Activated naive CD4-positive, alpha-beta T cell treated with anti-CD3 and anti-CD28 coated beads, Interleukin-2, amount 10 ng/mL, durations not matched to agents 7 days and 5 days (primary cell): ENCODE measurements at regions not wholly inside any gene's neighbourhood (a gene's known extent, or its start where the extent isn't known, plus 50 kb on each side); places are given as distances from the start of the nearest gene placed in this dataset.

Source experiments
- CTCF ChIA-PET: fragments of 350-600 bp; sonication (Branson Sonifier 250); formaldehyde crosslinking; loops from one replicate; lab custom pipeline; 2021; ENCODE audit warnings: antibody characterized with exemption; lab: Charles Lee
- DNase-seq: peaks from one replicate; pipeline ENCODE4 v3.0.0-alpha.2; 2020
- H3K27ac Mint-ChIP-seq: one replicate; pipeline ENCODE4 v1.8.0; 2021; ENCODE audit warnings: mild to moderate bottlenecking, moderate library complexity, mixed read lengths
- H3K27me3 Mint-ChIP-seq: one replicate; pipeline ENCODE4 v1.8.0; 2021; ENCODE audit warnings: mild to moderate bottlenecking, mixed read lengths
- H3K36me3 Mint-ChIP-seq: one replicate; pipeline ENCODE4 v1.8.0; 2021; ENCODE audit warnings: mixed read lengths
- H3K4me1 Mint-ChIP-seq: one replicate; pipeline ENCODE4 v1.8.0; 2021; ENCODE audit warnings: mixed read lengths
- H3K4me3 Mint-ChIP-seq: one replicate; pipeline ENCODE4 v1.8.0; 2021; ENCODE audit warnings: mild to moderate bottlenecking, moderate library complexity, mixed read lengths
- H3K9me3 Mint-ChIP-seq: one replicate; pipeline ENCODE4 v1.8.0; 2021; ENCODE audit warnings: mixed read lengths

- no peaks in the 10 kb centered on the region for H3K4me1 Mint-ChIP-seq
- DNase-seq: no peak
- no peaks in the 10 kb centered on the region for H3K36me3 Mint-ChIP-seq
- no peak overlapping the region for H3K27ac Mint-ChIP-seq
- H3K4me3 Mint-ChIP-seq: no peak overlapping the region
- CTCF ChIA-PET: no interaction called here
- H3K9me3 Mint-ChIP-seq: no peaks in the 10 kb centered on the region
- no peaks in the 10 kb centered on the region for H3K27me3 Mint-ChIP-seq
Measured at GRCh38 chr7:47683485-47683898, 101.6 kb upstream of the TNS3 start.

GRCh38 chr7:47682874-47683273, 101.0 kb upstream of the TNS3 start:
- CTCF ChIA-PET: no interaction called here
- Mint-ChIP-seq H3K9me3 (no peaks in the 10 kb centered on the region), H3K4me1 (no peaks in the 10 kb centered on the region), H3K27me3 (no peaks in the 10 kb centered on the region), H3K4me3 (no peak overlapping the region), H3K36me3 (no peaks in the 10 kb centered on the region), H3K27ac (no peak overlapping the region)
- DNase-seq: no peak

GRCh38 chr7:47681249-47681810, 99.4 kb upstream of the TNS3 start:
- DNase-seq: no peak
- Mint-ChIP-seq H3K4me3 (no peak overlapping the region), H3K9me3 (no peaks in the 10 kb centered on the region), H3K36me3 (no peaks in the 10 kb centered on the region), H3K27ac (no peak overlapping the region), H3K4me1 (no peaks in the 10 kb centered on the region), H3K27me3 (no peaks in the 10 kb centered on the region)
- CTCF ChIA-PET: no interaction called here

- Mint-ChIP-seq H3K4me1 (no peaks in the 10 kb centered on the region), H3K27me3 (no peaks in the 10 kb centered on the region), H3K4me3 (no peak overlapping the region), H3K36me3 (no peaks in the 10 kb centered on the region), H3K9me3 (no peaks in the 10 kb centered on the region), H3K27ac (no peak overlapping the region)
- CTCF ChIA-PET: no interaction called here
- no peak for DNase-seq
Measured at GRCh38 chr7:47678641-47679380, 96.9 kb upstream of the TNS3 start.

- DNase-seq: no peak
- Mint-ChIP-seq H3K27ac (no peak overlapping the region), H3K27me3 (no peaks in the 10 kb centered on the region), H3K4me1 (no peaks in the 10 kb centered on the region), H3K9me3 (no peaks in the 10 kb centered on the region), H3K4me3 (no peak overlapping the region), H3K36me3 (no peaks in the 10 kb centered on the region)
- CTCF ChIA-PET: no interaction called here
Measured at GRCh38 chr7:47677664-47678063, 95.8 kb upstream of the TNS3 start.

GRCh38 chr7:47677093-47677492, 95.2 kb upstream of the TNS3 start:
- CTCF ChIA-PET: no interaction called here
- Mint-ChIP-seq H3K4me3 (no peak overlapping the region), H3K9me3 (no peaks in the 10 kb centered on the region), H3K36me3 (no peaks in the 10 kb centered on the region), H3K27ac (no peak overlapping the region), H3K27me3 (no peaks in the 10 kb centered on the region), H3K4me1 (no peaks in the 10 kb centered on the region)
- no peak for DNase-seq

GRCh38 chr7:47672977-47673381, 91.1 kb upstream of the TNS3 start:
- H3K27ac Mint-ChIP-seq: no peak overlapping the region
- H3K36me3 Mint-ChIP-seq: no peaks in the 10 kb centered on the region
- H3K4me1 Mint-ChIP-seq: no peaks in the 10 kb centered on the region
- no peak overlapping the region for H3K4me3 Mint-ChIP-seq
- H3K27me3 Mint-ChIP-seq: no peaks in the 10 kb centered on the region
- CTCF ChIA-PET: no interaction called here
- H3K9me3 Mint-ChIP-seq: no peaks in the 10 kb centered on the region
- no peak for DNase-seq

- CTCF ChIA-PET: no interaction called here
- no peaks in the 10 kb centered on the region for H3K9me3 Mint-ChIP-seq
- no peak for DNase-seq
- H3K27me3 Mint-ChIP-seq: no peaks in the 10 kb centered on the region
- H3K4me1 Mint-ChIP-seq: no peaks in the 10 kb centered on the region
- no peak overlapping the region for H3K27ac Mint-ChIP-seq
- H3K4me3 Mint-ChIP-seq: no peak overlapping the region
- H3K36me3 Mint-ChIP-seq: no peaks in the 10 kb centered on the region
Measured at GRCh38 chr7:47672271-47672791, 90.4 kb upstream of the TNS3 start.

- Mint-ChIP-seq H3K4me3 (no peak overlapping the region), H3K4me1 (no peaks in the 10 kb centered on the region), H3K9me3 (no peaks in the 10 kb centered on the region), H3K27me3 (no peaks in the 10 kb centered on the region), H3K36me3 (no peaks in the 10 kb centered on the region), H3K27ac (no peak overlapping the region)
- DNase-seq: no peak
- CTCF ChIA-PET: no interaction called here
Measured at GRCh38 chr7:47671358-47671757, 89.4 kb upstream of the TNS3 start.

GRCh38 chr7:47670729-47671128, 88.8 kb upstream of the TNS3 start:
- H3K9me3 Mint-ChIP-seq: no peaks in the 10 kb centered on the region
- no peaks in the 10 kb centered on the region for H3K27me3 Mint-ChIP-seq
- CTCF ChIA-PET: no interaction called here
- DNase-seq: no peak
- H3K27ac Mint-ChIP-seq: no peak overlapping the region
- H3K4me3 Mint-ChIP-seq: no peak overlapping the region
- H3K36me3 Mint-ChIP-seq: no peaks in the 10 kb centered on the region
- H3K4me1 Mint-ChIP-seq: no peaks in the 10 kb centered on the region

- no peak for DNase-seq
- CTCF ChIA-PET: no interaction called here
- H3K4me1 Mint-ChIP-seq: no peaks in the 10 kb centered on the region
- H3K36me3 Mint-ChIP-seq: no peaks in the 10 kb centered on the region
- no peak overlapping the region for H3K27ac Mint-ChIP-seq
- no peaks in the 10 kb centered on the region for H3K27me3 Mint-ChIP-seq
- no peak overlapping the region for H3K4me3 Mint-ChIP-seq
- no peaks in the 10 kb centered on the region for H3K9me3 Mint-ChIP-seq
Measured at GRCh38 chr7:47669901-47670384, 88.0 kb upstream of the TNS3 start.

GRCh38 chr7:47669178-47669891, 87.4 kb upstream of the TNS3 start:
- H3K4me3 Mint-ChIP-seq: no peak overlapping the region
- no peak for DNase-seq
- CTCF ChIA-PET: no interaction called here
- no peak overlapping the region for H3K27ac Mint-ChIP-seq
- H3K27me3 Mint-ChIP-seq: no peaks in the 10 kb centered on the region
- no peaks in the 10 kb centered on the region for H3K4me1 Mint-ChIP-seq
- no peaks in the 10 kb centered on the region for H3K9me3 Mint-ChIP-seq
- no peaks in the 10 kb centered on the region for H3K36me3 Mint-ChIP-seq

- Mint-ChIP-seq H3K4me1 (no peaks in the 10 kb centered on the region), H3K36me3 (no peaks in the 10 kb centered on the region), H3K27me3 (no peaks in the 10 kb centered on the region), H3K9me3 (no peaks in the 10 kb centered on the region), H3K27ac (no peak overlapping the region), H3K4me3 (no peak overlapping the region)
- CTCF ChIA-PET: no interaction called here
- no peak for DNase-seq
Measured at GRCh38 chr7:47666164-47666862, 84.4 kb upstream of the TNS3 start.

GRCh38 chr7:47664650-47665195, 82.8 kb upstream of the TNS3 start:
- Mint-ChIP-seq H3K36me3 (no peaks in the 10 kb centered on the region), H3K27ac (no peak overlapping the region), H3K4me3 (no peak overlapping the region), H3K27me3 (no peaks in the 10 kb centered on the region), H3K9me3 (no peaks in the 10 kb centered on the region), H3K4me1 (no peaks in the 10 kb centered on the region)
- no peak for DNase-seq
- CTCF ChIA-PET: no interaction called here
